ELR (cell line): ENCODE measurements at regions not wholly inside any gene's neighbourhood (a gene's known extent, or its start where the extent isn't known, plus 50 kb on each side); places are given as distances from the start of the nearest gene placed in this dataset.

Source experiments
- DNase-seq: peaks from one replicate; pipeline ENCODE4 v3.0.0-alpha.2; 2015; ENCODE audit warnings: low read depth

DNA sequence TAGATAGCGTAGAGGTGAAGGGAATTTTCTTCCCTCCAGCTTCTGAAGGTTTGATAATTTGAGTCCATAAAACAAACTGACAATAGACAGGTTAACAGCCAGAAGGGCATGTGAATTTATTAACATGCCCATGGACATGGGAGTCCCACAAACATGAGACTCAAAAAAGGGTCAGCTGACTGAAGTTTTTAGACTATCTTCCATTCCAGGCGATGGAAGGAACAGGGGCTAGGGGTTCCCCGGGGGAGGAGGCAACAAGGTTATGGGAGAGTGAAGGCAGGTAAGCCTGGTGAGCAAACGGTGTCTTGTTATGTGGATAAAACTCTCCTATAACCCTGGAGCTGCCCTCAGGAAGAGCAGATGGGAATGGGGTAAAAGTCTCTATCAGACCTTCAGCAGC is 81.5 kb upstream of the SORBS2 start:
- DNase-seq: no peak

DNA sequence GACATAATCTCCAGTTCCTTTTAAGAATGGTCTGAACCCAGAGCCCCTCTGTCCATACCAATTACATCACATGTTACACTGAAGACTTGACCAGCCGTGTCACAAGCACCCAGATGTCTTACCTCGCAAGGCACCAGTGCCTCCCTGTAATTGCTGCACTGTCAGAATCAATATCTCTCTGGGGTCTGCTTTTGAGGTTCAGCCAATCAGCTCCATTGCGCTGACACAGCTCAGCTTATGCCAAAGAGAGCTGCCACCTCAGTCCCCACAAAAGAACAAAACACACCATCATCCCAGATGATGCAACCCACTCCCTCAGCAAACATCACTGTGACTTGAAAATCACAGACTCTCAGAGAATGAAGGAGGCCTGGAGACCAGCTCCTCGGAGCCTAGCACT is 82.5 kb upstream of the SORBS2 start:
- no peak for DNase-seq

DNA sequence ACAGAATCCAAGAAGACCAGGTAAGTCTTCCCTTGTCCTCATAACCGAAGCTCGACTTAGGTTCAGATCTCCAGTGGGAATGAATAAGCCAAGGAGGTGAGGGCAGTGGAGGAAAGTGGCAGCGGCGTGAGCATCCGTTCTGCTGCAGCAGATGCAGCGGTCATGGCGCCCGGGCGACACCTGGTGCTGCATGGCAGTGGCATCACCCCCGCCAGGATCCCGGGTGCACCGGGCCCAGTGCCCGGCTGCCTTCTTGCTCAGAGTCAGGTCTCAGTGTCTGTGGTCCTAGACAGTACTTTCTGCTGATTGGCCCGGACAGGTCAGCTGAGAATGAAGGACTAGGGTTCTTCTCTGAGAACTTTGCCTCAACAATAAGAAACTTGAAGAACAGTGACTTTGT is 83.4 kb upstream of the SORBS2 start:
- no peak for DNase-seq

DNA sequence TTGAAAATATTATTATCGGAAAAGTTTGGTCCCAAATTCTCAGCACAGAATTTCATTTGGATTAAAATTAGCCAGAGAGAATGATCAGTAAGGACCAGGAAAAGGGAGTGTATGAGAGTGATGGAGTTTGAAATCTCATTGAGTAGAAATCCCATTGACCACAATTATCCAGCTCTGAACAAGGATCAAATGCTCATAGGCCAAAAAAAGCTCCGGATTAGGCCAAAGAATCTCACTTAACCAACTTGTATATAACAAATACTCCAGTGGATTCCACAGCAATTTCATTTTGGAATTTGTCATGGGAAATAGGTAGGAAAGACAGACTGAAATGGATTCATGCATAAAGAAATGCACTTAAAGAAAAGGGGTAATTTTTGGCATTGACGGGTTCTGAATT is 83.9 kb upstream of the SORBS2 start:
- no peak for DNase-seq

DNA sequence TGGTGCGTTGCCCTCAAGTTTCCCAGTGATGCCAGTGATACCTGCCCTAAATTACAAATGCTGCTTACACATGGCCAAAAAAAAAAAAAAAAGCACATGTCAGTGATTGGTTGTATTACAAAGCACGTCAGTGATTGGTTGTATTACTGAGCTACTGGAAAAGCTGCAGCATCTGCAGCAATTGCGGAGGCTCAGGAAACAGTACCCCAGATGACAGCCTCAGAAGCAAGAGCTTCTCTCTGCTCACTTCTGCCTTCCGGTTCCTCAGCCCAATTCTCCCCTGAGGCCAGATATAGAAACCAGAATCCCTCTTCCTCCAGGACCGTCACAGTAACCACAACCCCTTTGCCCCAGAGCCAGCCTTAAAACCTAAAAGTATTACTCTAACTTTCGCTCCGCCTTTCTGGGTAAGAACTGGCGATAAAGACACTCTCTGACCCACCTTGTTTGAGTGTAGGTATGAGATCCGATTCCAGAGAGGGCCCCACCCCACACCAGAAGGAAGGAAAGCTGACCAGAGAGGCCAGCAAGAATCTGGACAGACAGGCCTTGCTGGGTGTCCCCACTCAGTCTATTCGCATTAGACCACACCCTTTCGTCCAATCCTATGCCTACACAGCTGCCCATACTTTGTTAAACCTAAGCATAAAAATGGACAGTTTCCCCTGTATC is 85.0 kb upstream of the SORBS2 start:
- no peak for DNase-seq

DNA sequence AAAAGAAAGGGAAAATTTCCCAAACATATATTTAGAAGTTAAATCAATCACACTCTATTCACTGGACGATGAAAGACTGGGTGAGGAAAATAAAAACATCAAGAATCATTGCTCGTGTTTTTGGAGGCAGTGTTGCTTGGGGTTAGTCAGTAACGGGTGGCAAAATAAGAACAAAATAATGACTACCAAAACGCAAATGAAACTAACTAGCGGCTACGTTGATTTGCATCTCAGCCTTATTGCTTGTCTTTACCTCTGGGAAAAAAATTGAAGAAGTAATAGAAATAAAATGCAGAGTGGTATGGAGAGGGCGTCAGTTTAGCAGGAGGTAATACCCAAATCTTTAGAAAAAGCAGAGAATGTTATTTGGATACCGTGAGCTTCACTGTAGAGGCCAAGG is 86.4 kb upstream of the SORBS2 start:
- no peak for DNase-seq

DNA sequence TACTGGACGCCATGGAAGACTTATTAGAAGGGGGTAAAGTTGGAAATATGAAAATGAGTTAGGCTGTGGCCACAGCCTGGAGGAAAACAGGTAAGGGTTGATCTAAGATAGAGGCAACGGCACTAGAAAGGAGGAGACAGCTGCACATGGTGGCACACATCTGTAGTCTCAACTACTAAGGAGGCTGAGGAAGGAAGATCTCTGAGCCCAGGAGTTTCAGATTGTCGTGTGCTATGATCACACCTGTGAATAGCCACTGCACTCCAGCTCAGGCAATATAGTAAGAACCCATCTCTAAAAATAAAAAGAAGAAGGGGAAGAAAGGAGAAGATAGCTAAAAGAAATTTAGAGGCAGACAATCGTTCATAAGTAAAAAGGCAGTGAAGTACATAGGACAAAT is 87.8 kb upstream of the SORBS2 start:
- no peak for DNase-seq

DNA sequence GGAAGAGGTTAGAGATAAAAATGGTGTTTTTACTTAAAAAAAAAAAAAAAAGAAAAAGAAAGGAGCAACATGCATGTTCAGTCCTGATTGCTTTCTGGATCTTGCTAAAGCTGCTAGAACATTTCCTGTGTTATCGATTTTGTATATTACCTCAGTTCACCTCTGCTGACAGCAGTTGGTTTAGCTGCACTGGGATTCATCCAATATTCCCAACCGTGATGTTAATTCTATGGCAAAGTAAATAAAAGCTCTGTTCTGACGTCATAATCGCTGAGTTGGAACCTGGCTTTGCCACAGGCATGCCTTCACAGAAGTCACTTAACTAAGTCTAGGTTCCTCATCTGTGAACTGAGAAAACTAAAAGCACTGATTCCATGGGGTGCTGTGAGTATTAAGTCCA is 90.7 kb upstream of the SORBS2 start:
- DNase-seq: no peak

DNA sequence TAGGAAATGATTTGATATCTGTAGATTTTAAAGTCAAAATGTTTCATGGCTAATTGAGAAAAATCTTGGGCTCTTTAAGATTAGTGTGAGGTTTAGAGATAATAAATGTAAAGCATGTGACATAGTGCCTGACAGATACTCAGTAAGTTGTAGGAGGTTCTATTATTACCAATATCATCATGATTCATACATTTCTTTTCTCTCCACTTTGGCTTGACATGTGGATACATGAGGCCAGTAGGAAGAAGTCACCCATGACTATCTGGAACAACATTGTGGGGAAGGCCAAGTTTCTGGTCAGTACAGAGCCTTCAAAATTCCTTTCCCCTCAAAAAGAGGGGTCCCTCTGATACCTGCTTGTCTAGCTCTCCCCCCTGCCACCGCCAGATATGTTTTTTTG is 91.2 kb upstream of the SORBS2 start:
- no peak for DNase-seq

DNA sequence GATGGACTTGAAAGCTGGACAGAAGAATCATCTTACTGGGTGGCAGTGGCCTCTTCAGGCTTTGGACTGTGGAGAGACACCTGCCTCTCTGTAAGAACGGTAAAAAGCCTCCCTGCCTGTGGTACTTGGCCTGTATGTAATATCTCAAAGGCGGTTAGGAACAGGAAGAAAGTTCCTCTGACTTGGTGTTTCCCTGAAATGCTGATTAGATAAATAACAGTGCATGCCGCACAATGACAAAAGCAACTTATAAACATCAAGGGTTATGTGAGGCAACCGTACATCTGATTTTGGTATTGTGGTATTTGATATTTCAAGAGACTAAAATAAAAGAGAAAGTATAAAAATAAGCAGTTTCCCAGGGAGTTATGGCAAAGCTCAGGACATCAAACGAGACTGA is 92.4 kb upstream of the SORBS2 start:
- DNase-seq: no peak

DNA sequence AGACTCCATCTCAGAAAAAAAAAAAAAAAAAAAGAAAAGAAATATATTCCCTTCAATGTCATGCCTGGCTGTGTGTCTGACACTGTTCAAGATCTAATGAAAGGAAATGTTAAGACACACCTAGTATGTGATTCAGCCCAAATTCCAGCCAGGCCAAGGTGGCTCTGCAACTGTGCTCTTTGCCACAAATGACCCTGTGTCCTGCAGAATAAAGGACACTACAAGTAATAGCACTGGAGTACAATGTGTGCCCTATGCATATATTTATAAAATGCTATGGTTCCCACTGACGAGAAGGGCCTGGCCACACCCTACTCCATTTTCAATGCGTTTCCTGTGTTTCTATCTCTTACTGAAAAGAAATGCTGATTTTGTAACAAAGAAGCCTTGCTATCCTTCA is 98.0 kb upstream of the SORBS2 start:
- no peak for DNase-seq

DNA sequence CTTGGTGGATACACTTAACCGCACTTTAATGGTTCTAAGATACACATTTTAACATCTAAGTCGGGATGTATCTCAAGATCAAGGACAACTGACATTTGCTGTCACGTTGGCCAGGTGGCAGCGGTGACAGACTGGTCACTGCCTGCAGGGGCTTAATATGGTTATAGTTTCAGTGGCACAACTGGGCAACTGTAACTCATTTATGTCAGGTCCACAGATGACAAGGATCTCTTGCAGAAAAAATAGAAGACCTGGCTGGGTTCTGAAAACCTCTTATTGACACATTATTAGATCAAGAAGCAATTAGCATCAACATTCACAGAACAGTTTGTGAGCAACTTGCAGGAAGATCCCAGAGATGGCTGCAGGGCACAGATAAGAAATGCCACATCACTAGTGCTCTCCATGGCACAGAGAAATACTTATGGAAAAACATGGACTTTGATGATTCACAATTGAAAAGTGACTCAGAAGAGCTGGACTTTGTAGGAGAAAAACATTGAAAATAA is 99.6 kb upstream of the SORBS2 start:
- peak; percentile 37 for DNase-seq

DNA sequence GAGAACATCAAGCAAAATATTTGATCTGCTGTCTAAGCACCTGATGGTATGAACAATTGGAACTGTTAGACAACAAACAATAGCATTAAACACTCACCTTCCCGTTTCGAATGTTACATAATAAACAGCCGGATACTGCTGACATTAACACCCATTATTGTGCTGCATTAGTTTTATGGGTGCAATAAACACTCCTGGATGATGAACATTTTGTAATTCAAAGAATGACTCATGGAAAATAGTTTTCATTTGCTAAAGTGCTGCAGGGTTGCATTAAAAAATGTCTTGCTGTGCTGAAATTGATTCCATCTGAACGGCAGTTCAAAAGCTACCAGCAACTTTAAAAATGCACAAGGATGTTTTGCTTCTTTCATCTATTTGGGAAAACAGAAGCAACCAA is 100.8 kb upstream of the SORBS2 start:
- DNase-seq: peak; percentile 6

DNA sequence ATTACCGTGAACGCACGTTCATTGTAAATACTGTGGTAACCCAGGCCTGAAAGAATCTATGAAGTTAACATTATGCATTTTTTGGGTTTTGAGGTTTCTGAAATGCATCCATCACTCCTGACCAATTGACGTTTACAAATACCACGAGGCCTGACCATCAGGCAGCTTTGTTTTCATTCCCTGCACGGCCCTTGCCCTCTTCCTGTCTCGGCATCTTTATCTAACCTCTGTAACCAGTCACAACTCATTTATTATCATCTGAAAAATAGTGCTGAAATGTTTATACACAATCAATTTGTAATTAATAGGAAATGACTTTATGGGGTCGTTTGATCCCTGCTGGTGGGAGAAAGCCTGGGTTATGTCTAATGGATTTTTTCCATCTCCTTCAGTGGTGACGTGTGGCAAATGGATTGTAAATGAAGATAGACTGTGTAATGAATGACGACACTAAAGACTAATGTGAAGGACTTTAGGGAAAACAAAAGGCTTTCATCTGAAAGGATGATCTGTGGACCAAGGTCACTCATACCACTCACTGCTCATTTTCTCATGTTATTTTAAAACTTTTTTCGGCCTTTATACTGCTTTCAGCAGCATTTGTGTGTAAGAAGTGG is 102.7 kb upstream of the SORBS2 start:
- DNase-seq: peak; percentile 49

DNA sequence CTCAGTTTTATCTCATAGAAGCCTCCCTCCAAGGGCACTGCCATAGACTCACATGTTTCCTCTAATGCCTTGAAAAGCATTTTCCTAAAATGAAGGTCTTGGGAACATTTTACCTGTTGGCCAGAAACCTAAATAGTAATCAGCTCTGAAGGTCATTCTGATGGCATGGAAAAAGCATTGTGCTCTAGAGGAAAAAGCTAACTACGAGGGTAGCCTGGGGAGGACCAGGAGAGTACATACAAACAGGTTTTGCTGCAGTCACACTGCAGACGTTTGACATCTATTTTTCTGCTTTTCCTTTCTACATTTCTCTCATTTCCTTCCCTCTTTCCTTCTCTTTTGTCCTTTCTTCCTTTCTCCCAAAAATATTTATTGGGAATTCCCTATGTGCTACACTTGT is 103.3 kb upstream of the SORBS2 start:
- no peak for DNase-seq

DNA sequence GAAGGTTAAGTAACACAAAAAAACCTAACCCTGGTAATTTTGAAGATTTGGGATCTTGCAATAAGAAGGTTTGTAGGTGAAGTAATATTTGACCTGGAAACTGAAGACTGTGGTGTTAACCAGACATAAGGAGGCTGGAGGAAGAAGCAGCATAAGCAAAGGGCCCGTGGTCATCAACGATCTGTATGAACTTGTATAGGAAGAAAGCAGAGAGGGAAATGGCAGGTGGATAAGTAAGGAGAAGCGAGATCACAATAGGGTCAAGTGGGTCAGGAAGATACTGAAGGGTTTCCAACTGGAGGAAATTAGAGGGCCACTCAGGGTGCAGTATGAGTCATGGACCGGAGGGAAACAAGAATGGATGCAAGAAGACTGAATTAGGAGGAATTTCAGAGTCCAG is 103.8 kb upstream of the SORBS2 start:
- no peak for DNase-seq

DNA sequence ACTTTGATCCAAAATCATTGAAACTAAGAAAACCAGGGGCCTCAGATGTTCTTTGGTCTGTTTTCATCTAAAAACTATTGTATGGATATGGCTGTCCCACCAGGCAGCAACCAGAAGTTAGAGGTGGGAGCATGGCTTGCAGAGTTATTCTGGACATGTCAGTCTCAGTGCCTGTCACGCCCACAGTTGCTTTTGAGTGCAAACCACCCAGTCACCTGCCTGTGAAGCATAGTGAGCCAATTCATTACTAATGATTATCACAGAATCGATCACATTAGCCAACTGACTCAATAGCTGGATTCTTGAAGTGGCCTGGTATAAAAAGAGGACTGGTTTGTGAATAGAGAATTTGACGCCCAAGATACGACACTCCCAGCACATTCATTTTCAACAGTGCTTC is 104.2 kb upstream of the SORBS2 start:
- no peak for DNase-seq

DNA sequence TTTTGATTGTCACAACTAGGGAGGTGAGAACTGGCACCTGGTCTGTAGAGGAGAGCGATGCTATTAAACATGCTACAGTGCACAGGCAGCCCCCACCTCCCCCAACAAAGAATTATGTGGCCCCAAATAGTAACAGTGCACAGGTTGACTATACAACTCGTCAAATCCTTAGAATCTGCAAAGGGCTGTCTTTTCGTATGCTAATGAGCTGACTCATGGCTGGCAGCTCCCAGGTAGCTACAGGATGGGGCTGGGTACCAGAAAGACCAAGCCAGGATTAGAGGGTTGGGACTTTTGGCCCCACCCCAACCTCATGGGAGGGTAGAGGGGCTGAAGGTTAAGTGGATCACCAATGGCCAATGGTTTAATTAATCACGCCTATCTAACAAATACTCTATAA is 104.7 kb upstream of the SORBS2 start:
- no peak for DNase-seq

DNA sequence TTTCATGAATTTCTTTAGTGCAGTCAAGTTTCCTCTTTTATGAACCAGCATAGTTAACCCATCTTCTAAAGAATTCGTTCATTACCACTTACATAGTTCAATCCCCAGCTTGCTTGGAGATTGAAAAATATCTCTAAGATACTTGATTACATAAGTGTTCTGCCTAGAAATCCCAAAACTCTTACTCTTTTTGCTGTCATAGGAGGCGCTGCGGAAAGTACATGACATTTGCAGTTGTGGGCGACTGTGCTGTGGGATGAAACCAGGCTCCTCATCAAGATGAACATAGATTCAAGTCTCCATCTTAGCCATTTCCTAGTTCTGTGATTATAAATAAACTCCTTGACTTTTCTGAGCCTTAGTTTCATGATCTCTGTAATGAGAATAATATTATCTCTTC is 107.1 kb upstream of the SORBS2 start:
- no peak for DNase-seq

DNA sequence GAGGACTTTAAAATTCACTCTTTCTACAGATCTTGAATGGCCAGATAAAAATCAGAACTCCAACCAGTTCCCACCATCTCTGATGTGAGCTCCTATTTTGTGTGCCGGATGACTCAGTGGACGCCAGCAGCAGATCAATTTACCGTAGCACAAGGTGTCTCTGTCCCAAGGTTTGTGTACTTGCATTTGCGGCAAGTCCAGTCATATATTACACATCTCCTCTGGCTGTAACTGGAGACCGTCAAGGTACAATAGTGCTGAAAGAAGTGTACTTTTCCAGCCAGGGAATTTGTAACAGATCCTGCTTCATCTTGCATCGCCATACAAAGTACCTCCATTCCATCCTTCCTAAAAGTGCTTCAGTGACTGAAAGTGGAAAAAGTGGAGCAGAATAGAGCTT is 108.2 kb upstream of the SORBS2 start:
- peak; percentile 2 for DNase-seq

DNA sequence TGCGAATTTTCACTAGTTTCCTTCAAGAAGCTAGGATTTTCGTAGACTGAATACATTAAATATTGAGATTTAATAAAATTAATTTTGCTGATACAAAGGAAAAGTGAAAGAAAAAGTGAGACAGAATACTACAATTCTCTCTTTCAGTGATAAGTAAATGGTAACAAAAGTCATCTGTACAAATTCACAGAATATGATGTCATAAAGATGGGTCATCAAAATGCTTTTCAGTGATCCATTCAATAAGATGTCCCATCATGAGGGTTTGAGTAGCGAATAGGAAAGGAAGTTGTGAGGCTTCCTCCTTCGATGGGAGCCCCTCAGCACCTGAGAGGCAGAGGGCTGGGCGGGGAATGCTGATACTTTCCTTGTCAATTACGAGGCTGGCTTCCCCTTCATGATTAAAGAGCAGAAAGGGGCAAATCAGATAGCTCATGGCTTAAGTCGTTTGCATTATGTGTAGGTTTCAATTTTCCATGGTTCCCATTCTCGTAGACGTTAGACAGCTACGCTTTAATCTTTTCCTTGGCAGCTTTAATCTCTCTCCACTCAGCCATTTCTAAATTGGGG is 108.8 kb upstream of the SORBS2 start:
- DNase-seq: no peak

DNA sequence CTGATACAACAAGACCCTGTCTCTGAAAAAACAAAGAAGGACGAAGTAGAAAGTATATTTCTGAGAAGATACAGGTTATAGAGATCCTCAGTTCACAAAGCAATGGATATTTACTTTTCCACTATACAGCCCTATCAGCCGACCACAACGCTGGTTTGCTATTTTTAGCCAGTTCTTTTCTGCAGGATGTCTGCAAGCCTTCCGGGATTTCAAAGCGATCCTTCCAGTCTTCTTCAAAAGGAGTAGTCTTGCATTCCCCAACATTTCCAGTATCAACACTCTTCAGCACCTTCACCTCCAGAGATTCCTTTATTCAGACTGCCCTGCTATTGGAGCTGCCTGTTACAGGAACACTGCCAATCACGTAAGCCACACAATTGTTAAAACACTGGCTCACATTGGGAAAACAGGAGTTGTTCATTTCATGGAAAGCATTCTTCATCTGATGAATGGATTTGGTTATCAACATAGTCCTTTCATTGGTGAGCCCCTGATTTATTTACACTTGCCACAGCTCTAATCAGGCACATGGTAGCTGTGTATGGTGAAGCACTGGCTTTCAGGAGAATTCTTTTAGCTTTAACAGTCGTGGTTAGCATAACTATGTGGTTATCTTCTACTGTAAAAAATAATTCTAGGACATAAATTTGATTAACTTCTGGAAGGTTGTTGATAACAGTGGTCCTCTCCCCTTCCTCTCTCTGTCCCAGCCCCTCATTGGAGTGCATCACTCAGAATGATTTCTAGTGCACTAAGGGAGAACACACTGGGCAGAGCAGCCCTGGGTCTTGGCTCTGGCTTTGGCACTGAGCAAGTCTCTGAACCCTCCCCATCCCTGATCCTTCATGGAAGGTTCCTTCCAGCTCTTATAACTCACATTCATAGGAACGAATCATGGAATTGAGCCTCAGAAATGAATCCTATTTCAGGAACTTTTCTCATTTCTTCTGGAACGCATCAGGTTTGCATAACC is 109.9 kb upstream of the SORBS2 start:
- DNase-seq: no peak
